ENCODE measurements at regions not wholly inside any gene's neighbourhood (a gene's known extent, or its start where the extent isn't known, plus 50 kb on each side); places are given as distances from the start of the nearest gene placed in this dataset.
"Not testable (repeated sequence)": the region's sequence is repeated elsewhere in the genome, so short reads cannot be mapped to it uniquely, and the experiment has no call there.

- no peak for ATAC-seq
- intact Hi-C loops (cut with DNase I): no loop called here
These were observed 1118.7 kb downstream of the SUCLG1 start for GRCh38 chr2:83340424-83340823.

GRCh38 chr2:83339942-83340341 is 1119.1 kb downstream of the SUCLG1 start:
- intact Hi-C loops (cut with DNase I); DNase-seq (ENCODE audit: low spot score); ATAC-seq: not testable (repeated sequence)

More at GRCh38 chr2:83340424-83340823, 1118.7 kb downstream of the SUCLG1 start:
- no peak for DNase-seq (ENCODE audit: low spot score)

GRCh38 chr2:83331810-83332209 is 1127.3 kb downstream of the SUCLG1 start:
- DNase-seq (ENCODE audit: low spot score) (no peak), ATAC-seq (no peak)
- intact Hi-C loops (cut with DNase I): no loop called here

GRCh38 chr2:83323038-83323437 is 1136.0 kb downstream of the SUCLG1 start:
- intact Hi-C loops (cut with DNase I): no loop called here
- DNase-seq (ENCODE audit: low spot score) (no peak), ATAC-seq (no peak)

- intact Hi-C loops (cut with DNase I): no loop called here
- ATAC-seq: no peak
- no peak for DNase-seq (ENCODE audit: low spot score)
These were observed 1139.0 kb downstream of the SUCLG1 start for GRCh38 chr2:83320053-83320452.

DNA sequence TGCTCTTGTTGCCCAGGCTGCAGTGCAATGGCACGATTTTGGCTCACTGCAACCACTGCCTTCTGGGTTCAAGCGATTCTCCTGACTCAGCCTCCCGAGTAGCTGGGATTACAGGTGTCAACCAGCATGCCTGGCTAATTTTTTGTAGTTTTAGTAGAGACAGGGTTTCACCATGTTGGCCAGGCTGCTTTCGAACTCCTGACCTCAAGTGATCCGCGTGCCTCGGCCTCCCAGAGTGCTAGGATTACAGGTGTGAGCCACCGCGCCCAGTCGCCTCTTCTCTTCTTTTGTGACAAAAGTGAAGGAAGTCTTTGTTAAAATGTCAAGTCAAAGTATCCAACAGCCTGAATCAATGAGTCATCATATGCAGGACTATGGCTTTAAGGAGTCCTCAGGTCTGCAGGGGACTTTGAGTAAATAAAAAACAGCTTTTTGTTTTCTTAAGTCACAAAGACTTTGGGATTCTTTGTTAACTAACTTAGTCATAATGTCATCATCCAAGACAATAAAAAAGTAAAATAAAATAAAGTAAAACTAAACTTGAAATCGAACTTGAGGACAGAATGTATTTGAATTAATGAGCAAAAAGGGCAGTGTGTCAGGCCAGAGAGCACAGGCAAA is 1153.2 kb downstream of the SUCLG1 start:
- no peak for ATAC-seq
- intact Hi-C loops (cut with DNase I): no loop called here
- DNase-seq (ENCODE audit: low spot score): no peak

- intact Hi-C loops (cut with DNase I): no loop called here
- no peak for ATAC-seq
- no peak for DNase-seq (ENCODE audit: low spot score)
These were observed 1168.0 kb downstream of the SUCLG1 start for GRCh38 chr2:83291083-83291482.

- DNase-seq (ENCODE audit: low spot score): no peak
- intact Hi-C loops (cut with DNase I): no loop called here
- ATAC-seq: no peak
These were observed 1176.2 kb downstream of the SUCLG1 start for GRCh38 chr2:83282841-83283240.

GRCh38 chr2:83282043-83282795 is 1176.9 kb downstream of the SUCLG1 start:
- ATAC-seq (no peak), DNase-seq (ENCODE audit: low spot score) (no peak)
- intact Hi-C loops (cut with DNase I): no loop called here

GRCh38 chr2:83280391-83280790 is 1178.7 kb downstream of the SUCLG1 start:
- intact Hi-C loops (cut with DNase I): no loop called here
- DNase-seq (ENCODE audit: low spot score) (no peak), ATAC-seq (no peak)

- DNase-seq (ENCODE audit: low spot score) (no peak), ATAC-seq (no peak)
- intact Hi-C loops (cut with DNase I): no loop called here
These were observed 1185.8 kb downstream of the SUCLG1 start for GRCh38 chr2:83273322-83273721.

DNA sequence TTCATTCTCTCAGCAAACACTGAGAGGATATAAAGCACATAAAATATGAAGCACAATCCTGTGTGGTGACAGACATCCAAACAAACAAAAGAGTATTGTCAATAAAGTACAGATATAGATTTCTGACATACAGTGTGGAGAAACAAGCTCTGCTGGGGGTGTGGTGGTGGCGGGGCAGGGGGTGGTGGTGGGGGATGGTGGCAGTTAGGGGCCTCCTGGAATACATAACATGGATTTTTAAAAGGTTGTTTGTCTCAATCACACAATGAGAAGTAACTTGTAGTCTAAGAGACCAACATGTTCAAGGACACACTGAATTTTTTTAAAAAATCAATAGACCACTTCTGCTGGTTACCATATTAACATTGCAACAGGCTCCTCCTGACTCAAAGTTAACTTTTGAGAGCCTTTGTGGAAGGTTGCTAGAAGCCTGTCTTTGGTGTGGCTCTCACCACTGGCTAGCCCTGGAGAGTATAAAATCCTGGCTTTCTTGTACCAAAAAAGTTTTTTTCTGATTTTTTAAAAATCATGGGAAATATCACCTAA is 1197.4 kb downstream of the SUCLG1 start:
- intact Hi-C loops (cut with DNase I): no loop called here
- ATAC-seq (no peak), DNase-seq (ENCODE audit: low spot score) (no peak)

DNA sequence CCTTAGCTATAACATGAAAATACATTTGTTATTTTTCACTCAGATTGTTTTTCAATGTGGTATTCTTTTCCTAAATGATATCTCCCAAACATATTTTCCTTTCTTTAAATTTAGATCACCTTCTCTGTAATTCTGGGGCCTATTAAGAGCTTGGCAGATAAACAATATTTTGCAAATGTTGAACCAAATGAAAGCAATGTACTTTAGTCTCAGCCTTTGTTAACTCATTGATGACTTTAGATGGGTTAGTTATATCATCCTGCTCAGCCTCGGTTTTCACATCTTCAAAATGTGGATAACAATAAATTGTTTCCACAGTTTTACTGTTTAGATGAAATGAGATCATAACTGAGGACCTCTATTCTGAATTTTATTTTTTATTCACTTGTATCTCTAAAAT is 1205.2 kb downstream of the SUCLG1 start:
- intact Hi-C loops (cut with DNase I): no loop called here
- no peak for DNase-seq (ENCODE audit: low spot score)
- ATAC-seq: no peak

DNA sequence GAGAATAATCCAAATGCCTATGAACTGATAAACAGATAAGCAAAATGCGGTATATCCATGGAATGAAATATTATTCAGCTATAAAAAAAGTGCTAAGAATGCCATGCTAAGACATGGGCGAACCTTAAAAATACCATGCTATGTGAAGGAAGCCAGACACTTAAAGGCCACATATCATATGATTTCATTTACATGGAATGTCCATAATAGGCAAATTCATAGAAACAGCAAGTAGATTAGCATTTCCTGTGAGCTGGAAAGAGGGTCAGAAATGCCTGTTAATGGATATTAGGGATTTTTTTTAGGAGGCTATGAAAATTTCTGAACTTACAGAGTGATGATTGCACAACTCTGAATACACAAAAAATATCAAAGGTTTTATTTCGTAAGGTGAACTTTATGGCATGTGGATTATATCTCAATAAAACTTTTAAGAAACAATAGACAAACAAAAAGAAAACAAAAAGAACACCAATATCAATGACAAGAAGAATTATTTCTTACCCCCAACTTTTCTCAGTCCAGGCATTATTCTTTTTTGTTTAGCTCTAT is 1207.7 kb downstream of the SUCLG1 start:
- intact Hi-C loops (cut with DNase I): no loop called here
- no peak for DNase-seq (ENCODE audit: low spot score)
- ATAC-seq: no peak

- intact Hi-C loops (cut with DNase I); DNase-seq (ENCODE audit: low spot score); ATAC-seq: not testable (repeated sequence)
These were observed 1213.1 kb downstream of the SUCLG1 start for GRCh38 chr2:83245806-83246537.

DNA sequence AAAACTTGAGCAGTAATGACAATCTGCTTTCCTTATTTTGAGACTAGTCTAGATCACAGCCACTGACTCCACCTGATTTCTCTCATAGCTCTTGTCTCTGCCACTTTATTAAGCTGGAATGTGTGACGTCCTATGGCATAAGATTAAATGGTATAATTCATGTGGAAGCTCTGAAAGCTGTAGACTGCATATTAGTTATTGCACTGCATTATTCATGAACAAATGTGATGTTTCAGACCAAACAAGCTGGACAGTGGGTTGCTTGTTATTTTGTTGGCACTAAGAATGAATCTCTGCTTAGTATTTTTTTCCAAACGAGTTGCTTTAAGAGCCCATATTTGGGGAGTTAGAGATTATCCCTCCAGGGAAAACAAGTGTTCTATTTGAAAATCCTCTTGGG is 1218.5 kb downstream of the SUCLG1 start:
- ATAC-seq: no peak
- intact Hi-C loops (cut with DNase I): no loop called here

GRCh38 chr2:83238111-83238510 is 1221.0 kb downstream of the SUCLG1 start:
- intact Hi-C loops (cut with DNase I): no loop called here
- no peak for ATAC-seq
- DNase-seq (ENCODE audit: low spot score): no peak

More for the DNA sequence above, 1218.5 kb downstream of the SUCLG1 start:
- DNase-seq (ENCODE audit: low spot score): no peak

- intact Hi-C loops (cut with DNase I): no loop called here
- no peak for ATAC-seq
These were observed 1224.8 kb downstream of the SUCLG1 start for GRCh38 chr2:83234246-83234645.

GRCh38 chr2:83233781-83234180 is 1225.3 kb downstream of the SUCLG1 start:
- DNase-seq (ENCODE audit: low spot score) (no peak), ATAC-seq (no peak)
- intact Hi-C loops (cut with DNase I): no loop called here

More at GRCh38 chr2:83234246-83234645, 1224.8 kb downstream of the SUCLG1 start:
- DNase-seq (ENCODE audit: low spot score): no peak
